Heart right ventricle (tissue), 16 donors: ENCODE measurements at regions not wholly inside any gene's neighbourhood (a gene's known extent, or its start where the extent isn't known, plus 50 kb on each side); places are given as distances from the start of the nearest gene placed in this dataset.

Source experiments
- ATAC-seq, 8 donors: fragments of 200-7000 bp; cut with Tn5 transposase; one replicate each; pipeline ENCODE4 v1.9.1; 2020; ENCODE audit warnings: mild to moderate bottlenecking in 8 of 8, moderate library complexity in 8 of 8, moderate number of reproducible peaks in 1 of 8
- DNase-seq, 2 donors: peaks; one replicate each; pipeline ENCODE4 v3.0.0-alpha.2; 2020
- H3K27ac ChIP-seq, 10 donors: fragments of 200-600 bp; sonication (generic) in 2 of 10; one replicate each; pipeline versions ENCODE4 v1.5.0 to v1.8.0; 2020 to 2022; ENCODE audit warnings: mild to moderate bottlenecking in 3 of 10
- H3K27me3 ChIP-seq, 7 donors: fragments of 200-600 bp; one replicate each; pipeline ENCODE4 v1.8.0; 2021 to 2022; ENCODE audit warnings: mild to moderate bottlenecking in 2 of 7
- H3K36me3 ChIP-seq, 9 donors: fragments of 200-600 bp; sonication (generic) in 1 of 9; one replicate each; pipeline versions ENCODE4 v1.5.0 to v1.8.0; 2020 to 2022; ENCODE audit warnings: mild to moderate bottlenecking in 2 of 9
- H3K4me1 ChIP-seq, 9 donors: fragments of 200-600 bp; sonication (generic) in 1 of 9; one replicate each; pipeline versions ENCODE4 v1.5.0 to v1.8.0; 2020 to 2022; ENCODE audit warnings: mild to moderate bottlenecking in 4 of 9
- H3K4me3 ChIP-seq, 10 donors: fragments of 200-600 bp; sonication (generic) in 2 of 10; one replicate each; pipeline versions ENCODE4 v1.5.0 to v1.8.0; 2020 to 2022; ENCODE audit warnings: mild to moderate bottlenecking in 7 of 10, moderate library complexity in 2 of 10
- H3K9me3 ChIP-seq, 11 donors: fragments of 200-600 bp in 10 of 11; sonication (generic) in 2 of 11; one replicate each; pipeline versions ENCODE4 v1.5.0 to v1.8.0; 2013 to 2022; ENCODE audit warnings: mild to moderate bottlenecking in 2 of 11, control low read depth in 1 of 11, moderate library complexity in 1 of 11
- CTCF ChIP-seq, 9 donors: fragments of 200-600 bp; sonication (generic) in 2 of 9; IDR thresholded peaks; one replicate each; pipeline versions ENCODE4 v1.5.0 to v1.8.0; 2021 to 2022; ENCODE audit warnings: antibody characterized with exemption in 9 of 9, mild to moderate bottlenecking in 5 of 9, moderate library complexity in 1 of 9
- WGBS, 2 donors: extraction: QIAGEN DNeasy Blood & Tissue Kit; methylation state at CpG; one replicate each; pipeline ENCODE4 v1.1.7; 2013; ENCODE audit warnings: inconsistent platforms in 1 of 2; 5-methylcytosine and 5-hydroxymethylcytosine counted together
- intact Hi-C, 10 donors: fragments of 100-400 bp; cut with DNase I; formaldehyde crosslinking; loops; one replicate each; pipeline versions ENCODE4 v1.11.1 to v1.14.2; 2022
- donor health status: Arrhythmogenic right ventricular cardiomyopathy.
- donor health status: ischemic (EF 13 %, LVEDD 7.1; RV severe dilation, severe dysfunction).
- donor health status: healthy with polysubstance abuse.
- donor health status: DM: no; HTN: yes; CAD: no.
- donor health status: DM: no; HTN: no; CAD: no.
- donor health status: ischemic (EF 25% LVEDD 6.9; RV normal size, moderate dysfunction).
- donor health status: ischemic (EF 25% LVEDD 5.7; RV mildly dilated, moderate dysfunction).
- donor health status: healthy.
- donor health status: DM: yes; HTN: yes; CAD: no.
- donor health status: Ischemic cardiomyopathy.
- donor health status: ischemic (EF 35%, LVEDD 5.7; RV mildly dilated, moderate dysfunction).
- donor health status: nonischemic (EF 11% LVEDD 7.7; RV severe dilation, severe dysfunction).
- donor health status: DM: yes; HTN: yes; CAD: no.
- donor health status: PGD.
- donor health status: ischemic (EF 29% LVEDD 5.4; RV normal size, mild dysfunction).
- donor health status: nonischemic (EF 23%, LVEDD 6.1; RV moderate dilation, normal function).

- WGBS, 2 donors = 94 to 95% methylated on average over 12 of the region's 12 CpGs
- H3K9me3 ChIP-seq = no peaks in the 10 kb centered on the region
- H3K4me3 ChIP-seq = no peak overlapping the region
- intact Hi-C loops = loop anchor here in 1 of 10 donors (10.0 kb wide), 1 partner anchor 56 kb away; no protein-coding TSS in a partner anchor
- H3K27ac ChIP-seq = no peak overlapping the region
- ATAC-seq (peak in 1 of 8 donors; percentile 15), DNase-seq (no peak)
- peaks cover 0 to 29% (median 0%) of the 10 kb centered on the region in 9 donors for H3K4me1 ChIP-seq
- peaks cover 0 to 8% (median 5%) of the 10 kb centered on the region in 7 donors for H3K27me3 ChIP-seq
- no peaks in the 10 kb centered on the region for H3K36me3 ChIP-seq
- no peak for TF ChIP-seq CTCF (IDR thresholded peaks at IDR 0.05)
These were observed 53.5 kb upstream of the ZNF516 start for GRCh38 chr18:76548541-76548940.

GRCh38 chr18:76547296-76547695, 52.3 kb upstream of the ZNF516 start:
- ATAC-seq = no peak
- WGBS, 2 donors = 95 to 96% methylated on average over 11 of the region's 11 CpGs
- Histone ChIP-seq H3K27me3 (peaks cover 0 to 13% (median 5%) of the 10 kb centered on the region in 7 donors), H3K36me3 (no peaks in the 10 kb centered on the region), H3K4me1 (peaks cover 0 to 22% (median 0%) of the 10 kb centered on the region in 9 donors), H3K4me3 (no peak overlapping the region), H3K27ac (no peak overlapping the region), H3K9me3 (no peaks in the 10 kb centered on the region)
- no peak for DNase-seq
- TF ChIP-seq CTCF (IDR thresholded peaks at IDR 0.05) = no peak
- intact Hi-C loops = loop anchor here in 1 of 10 donors (10.0 kb wide), 1 partner anchor 58 kb away; no protein-coding TSS in a partner anchor

- ATAC-seq (no peak), DNase-seq (no peak)
- TF ChIP-seq CTCF (IDR thresholded peaks at IDR 0.05) = no peak
- Histone ChIP-seq H3K4me3 (no peak overlapping the region), H3K27me3 (peaks cover 0 to 13% (median 5%) of the 10 kb centered on the region in 7 donors), H3K9me3 (no peaks in the 10 kb centered on the region), H3K36me3 (no peaks in the 10 kb centered on the region), H3K27ac (peak overlapping the region in 1 of 10 donors; percentile 68), H3K4me1 (peaks cover 0 to 22% (median 0%) of the 10 kb centered on the region in 9 donors)
- intact Hi-C loops = loop anchor here in 1 of 10 donors (10.0 kb wide), 1 partner anchor 58 kb away; no protein-coding TSS in a partner anchor
- 45 to 48% methylated on average over 6 of the region's 6 CpGs for WGBS, 2 donors
These were observed 51.4 kb upstream of the ZNF516 start for GRCh38 chr18:76546436-76546835.

GRCh38 chr18:76546088-76546435, 51.0 kb upstream of the ZNF516 start:
- no peak for TF ChIP-seq CTCF (IDR thresholded peaks at IDR 0.05)
- Histone ChIP-seq H3K9me3 (no peaks in the 10 kb centered on the region), H3K27ac (peak overlapping the region in 1 of 10 donors; percentile 68), H3K27me3 (peaks cover 0 to 13% (median 5%) of the 10 kb centered on the region in 7 donors), H3K36me3 (no peaks in the 10 kb centered on the region), H3K4me1 (peaks cover 0 to 22% (median 0%) of the 10 kb centered on the region in 9 donors), H3K4me3 (no peak overlapping the region)
- WGBS, 2 donors = 34 to 45% methylated on average over 7 of the region's 7 CpGs
- DNase-seq (no peak), ATAC-seq (no peak)
- intact Hi-C loops = loop anchor here in 1 of 10 donors (10.0 kb wide), 1 partner anchor 59 kb away; no protein-coding TSS in a partner anchor
